OCI-LY1 (cell line): ENCODE measurements at regions not wholly inside any gene's neighbourhood (a gene's known extent, or its start where the extent isn't known, plus 50 kb on each side); places are given as distances from the start of the nearest gene placed in this dataset.

Experiments used
- H2AFZ ChIP-seq: fragments of 200-600 bp; sonication (generic), shearing (Covaris generic); 2 replicates; pipeline ENCODE4 v1.6.0; 2014; ENCODE audit warnings: antibody characterized with exemption, mild to moderate bottlenecking, low read length
- H3F3A ChIP-seq: fragments of 200-600 bp; sonication (generic), shearing (Covaris generic); 2 replicates; pipeline ENCODE4 v1.6.0; 2014; ENCODE audit warnings: mild to moderate bottlenecking, antibody characterized with exemption, low read length, moderate library complexity; ENCODE audit not compliant: insufficient read depth
- H3K27ac ChIP-seq: fragments of 200-600 bp; sonication (generic); 2 replicates; pipeline ENCODE4 v1.5.1; 2014; ENCODE audit warnings: low read length, mixed run types, mild to moderate bottlenecking, low read depth; ENCODE audit not compliant: poor library complexity, severe bottlenecking
- H3K27me3 ChIP-seq: fragments of 200-600 bp; sonication (generic); 2 replicates; pipeline ENCODE4 v1.6.0; 2014; ENCODE audit warnings: antibody characterized with exemption, mild to moderate bottlenecking, low read length, moderate library complexity; ENCODE audit not compliant: insufficient read depth
- H3K36me3 ChIP-seq: fragments of 200-600 bp; sonication (generic); 2 replicates; pipeline ENCODE4 v1.6.1; 2014; ENCODE audit warnings: mild to moderate bottlenecking, antibody characterized with exemption, low read length, moderate library complexity, mixed read lengths; ENCODE audit not compliant: insufficient read depth
- H3K4me1 ChIP-seq: fragments of 200-600 bp; sonication (generic); 2 replicates; pipeline ENCODE4 v1.5.1; 2014; ENCODE audit warnings: mild to moderate bottlenecking, low read length, moderate library complexity; ENCODE audit not compliant: insufficient read depth, severe bottlenecking
- H3K4me2 ChIP-seq: fragments of 200-600 bp; sonication (generic), shearing (Covaris generic); 2 replicates; pipeline ENCODE4 v1.6.1; 2014; ENCODE audit warnings: low read length
- H3K4me3 ChIP-seq: fragments of 200-600 bp; sonication (generic); 2 replicates; pipeline ENCODE4 v1.5.1; 2014; ENCODE audit warnings: low read length, low read depth, mild to moderate bottlenecking, mixed read lengths; ENCODE audit not compliant: poor library complexity, severe bottlenecking
- H3K79me2 ChIP-seq: fragments of 200-600 bp; shearing (Covaris generic); 2 replicates; pipeline ENCODE4 v1.6.1; 2016; ENCODE audit warnings: mixed run types, low read length, mixed read lengths; ENCODE audit not compliant: insufficient read depth
- H3K9ac ChIP-seq: fragments of 200-600 bp; sonication (generic), shearing (Covaris generic); 2 replicates; pipeline ENCODE4 v1.6.1; 2014; ENCODE audit warnings: mild to moderate bottlenecking, low read length, mixed read lengths
- H3K9me2 ChIP-seq: fragments of 200-600 bp; sonication (generic), shearing (Covaris generic); 2 replicates; pipeline ENCODE4 v1.6.1; 2014; ENCODE audit warnings: low read depth, mild to moderate bottlenecking, low read length, mixed read lengths
- H3K9me3 ChIP-seq: fragments of 200-600 bp; shearing (Covaris generic); 2 replicates; pipeline ENCODE4 v1.6.1; 2014; ENCODE audit warnings: low read length, mixed read lengths
- H4K20me1 ChIP-seq: fragments of 200-600 bp; sonication (generic), shearing (Covaris generic); 2 replicates; pipeline ENCODE4 v1.6.0; 2016; ENCODE audit warnings: mild to moderate bottlenecking, low read length; ENCODE audit not compliant: insufficient read depth
- EZH2 ChIP-seq: fragments of 200-600 bp; sonication (generic), shearing (Covaris generic); IDR thresholded peaks from 2 replicates; pipeline ENCODE4 v1.8.0; 2017; ENCODE audit warnings: borderline replicate concordance, mixed run types, mild to moderate bottlenecking, antibody characterized with exemption, low read length, moderate library complexity, mixed read lengths
- TF ChIP-seq, protein P1 (sequence below): fragments of 200-600 bp; sonication (generic), shearing (Covaris generic); IDR thresholded peaks from 2 replicates; pipeline ENCODE4 v1.5.1; 2017; ENCODE audit warnings: mild to moderate bottlenecking, antibody characterized with exemption, low read length, moderate library complexity, mixed read lengths

DNA sequence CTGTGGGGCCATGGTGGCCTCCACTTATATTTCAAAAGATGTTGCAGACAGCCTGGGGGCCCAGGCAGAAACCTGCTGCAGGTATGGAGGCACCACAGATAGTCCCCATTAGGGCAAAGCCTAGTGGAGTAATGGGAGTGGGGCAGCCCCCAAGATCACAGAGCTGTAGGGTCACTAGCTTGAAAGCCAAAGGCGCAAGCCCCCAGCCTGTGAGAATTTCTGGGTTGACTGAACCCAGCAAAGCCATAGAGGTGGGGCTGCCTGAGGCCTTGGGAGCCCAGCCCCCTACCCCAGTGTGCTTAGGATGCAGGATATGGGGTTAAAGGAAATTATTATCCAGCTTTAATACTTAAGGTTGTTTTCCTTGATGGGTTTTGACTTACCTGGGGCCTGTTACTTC is 165.3 kb upstream of the FBN2 start:
- Histone ChIP-seq H2AFZ (no peak overlapping the region), H3K4me2 (no peak overlapping the region), H4K20me1 (no peaks in the 10 kb centered on the region), H3K9me3 (no peaks in the 10 kb centered on the region), H3K36me3 (no peaks in the 10 kb centered on the region), H3K79me2 (no peaks in the 10 kb centered on the region), H3K9me2 (no peaks in the 10 kb centered on the region), H3F3A (no peaks in the 10 kb centered on the region), H3K4me3 (no peak overlapping the region), H3K27ac (no peak overlapping the region), H3K4me1 (no peaks in the 10 kb centered on the region), H3K9ac (no peak overlapping the region), H3K27me3 (no peaks in the 10 kb centered on the region)
- no peak for TF ChIP-seq EZH2
- TF ChIP-seq, protein P1, sequence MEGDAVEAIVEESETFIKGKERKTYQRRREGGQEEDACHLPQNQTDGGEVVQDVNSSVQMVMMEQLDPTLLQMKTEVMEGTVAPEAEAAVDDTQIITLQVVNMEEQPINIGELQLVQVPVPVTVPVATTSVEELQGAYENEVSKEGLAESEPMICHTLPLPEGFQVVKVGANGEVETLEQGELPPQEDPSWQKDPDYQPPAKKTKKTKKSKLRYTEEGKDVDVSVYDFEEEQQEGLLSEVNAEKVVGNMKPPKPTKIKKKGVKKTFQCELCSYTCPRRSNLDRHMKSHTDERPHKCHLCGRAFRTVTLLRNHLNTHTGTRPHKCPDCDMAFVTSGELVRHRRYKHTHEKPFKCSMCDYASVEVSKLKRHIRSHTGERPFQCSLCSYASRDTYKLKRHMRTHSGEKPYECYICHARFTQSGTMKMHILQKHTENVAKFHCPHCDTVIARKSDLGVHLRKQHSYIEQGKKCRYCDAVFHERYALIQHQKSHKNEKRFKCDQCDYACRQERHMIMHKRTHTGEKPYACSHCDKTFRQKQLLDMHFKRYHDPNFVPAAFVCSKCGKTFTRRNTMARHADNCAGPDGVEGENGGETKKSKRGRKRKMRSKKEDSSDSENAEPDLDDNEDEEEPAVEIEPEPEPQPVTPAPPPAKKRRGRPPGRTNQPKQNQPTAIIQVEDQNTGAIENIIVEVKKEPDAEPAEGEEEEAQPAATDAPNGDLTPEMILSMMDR = no peak

DNA sequence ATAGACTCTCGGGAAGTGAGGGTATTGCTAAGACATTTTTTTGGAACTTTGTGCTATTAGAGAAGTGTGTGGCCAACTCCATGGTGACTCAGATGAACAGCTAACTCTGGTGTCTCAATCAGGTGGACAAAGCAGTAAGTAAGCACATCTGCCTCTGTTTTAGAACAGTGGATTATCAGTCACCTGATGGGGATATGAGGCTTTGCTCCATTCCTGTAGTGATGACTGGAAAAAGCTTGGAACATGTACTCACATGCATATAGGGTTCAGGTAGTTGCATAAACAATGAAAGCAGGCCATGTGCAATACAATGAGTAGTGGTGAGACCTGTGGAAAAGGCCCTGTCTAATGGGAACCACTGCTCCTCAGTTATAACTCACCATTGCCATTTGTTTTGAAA is 168.2 kb upstream of the FBN2 start:
- no peaks in the 10 kb centered on the region for H3K79me2 ChIP-seq
- H3K4me1 ChIP-seq = no peaks in the 10 kb centered on the region
- TF ChIP-seq EZH2 = no peak
- TF ChIP-seq, protein P1 = no peak
- H3K4me3 ChIP-seq = no peak overlapping the region
- no peak overlapping the region for H2AFZ ChIP-seq
- H3K9me3 ChIP-seq = no peaks in the 10 kb centered on the region
- H3K27ac ChIP-seq = no peak overlapping the region
- H3K27me3 ChIP-seq = no peaks in the 10 kb centered on the region
- H3K9ac ChIP-seq = no peak overlapping the region
- no peak overlapping the region for H3K4me2 ChIP-seq
- no peaks in the 10 kb centered on the region for H4K20me1 ChIP-seq
- no peaks in the 10 kb centered on the region for H3F3A ChIP-seq
- no peaks in the 10 kb centered on the region for H3K36me3 ChIP-seq
- no peaks in the 10 kb centered on the region for H3K9me2 ChIP-seq

- Histone ChIP-seq H2AFZ (no peak overlapping the region), H3K4me2 (no peak overlapping the region), H3K79me2 (no peaks in the 10 kb centered on the region), H3K4me1 (no peaks in the 10 kb centered on the region), H3K9me3 (no peaks in the 10 kb centered on the region), H3K36me3 (no peaks in the 10 kb centered on the region), H4K20me1 (no peaks in the 10 kb centered on the region), H3K9me2 (no peaks in the 10 kb centered on the region), H3K27me3 (no peaks in the 10 kb centered on the region), H3K27ac (no peak overlapping the region), H3K4me3 (no peak overlapping the region), H3K9ac (no peak overlapping the region), H3F3A (no peaks in the 10 kb centered on the region)
- TF ChIP-seq EZH2 = no peak
- TF ChIP-seq, protein P1 = no peak
These were observed 170.8 kb upstream of the FBN2 start for GRCh38 chr5:128708841-128709240.
